ENCODE measurements at regions not wholly inside any gene's neighbourhood (a gene's known extent, or its start where the extent isn't known, plus 50 kb on each side); places are given as distances from the start of the nearest gene placed in this dataset.

DNA sequence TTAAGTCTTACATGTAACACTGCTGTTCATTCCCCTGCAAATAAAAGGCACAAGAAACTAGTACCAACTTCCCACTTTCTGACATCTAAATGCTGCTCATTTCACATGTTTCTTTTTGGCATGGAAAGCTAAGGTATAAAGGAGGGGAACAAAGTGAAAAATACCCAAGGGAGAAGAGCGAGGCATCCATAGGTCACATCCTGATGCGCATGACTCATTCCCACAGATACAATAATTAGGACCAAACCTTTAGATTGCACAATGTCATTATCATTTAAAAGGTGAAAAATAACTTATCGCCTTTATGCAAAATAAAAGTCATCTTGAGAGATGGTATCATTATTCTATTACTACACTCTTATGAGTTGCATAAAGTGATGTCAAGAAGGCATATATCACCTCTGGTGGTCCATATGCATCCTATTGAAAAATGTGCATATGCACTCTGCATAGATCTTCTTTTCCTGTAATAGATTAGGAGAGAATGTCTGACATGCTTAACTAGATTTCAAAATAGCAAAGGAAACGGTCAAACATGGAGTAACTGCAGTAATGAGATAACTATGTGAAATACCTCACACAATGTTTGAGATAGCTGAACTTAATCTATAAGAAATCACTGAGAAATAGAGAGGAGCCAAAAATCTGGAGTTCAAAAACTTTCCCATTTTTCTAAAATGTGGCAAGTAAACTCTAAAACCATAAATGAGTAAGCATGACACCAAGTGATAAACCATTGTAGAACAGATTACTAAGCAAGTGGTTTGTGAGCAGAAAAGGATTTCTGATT is 382.5 kb upstream of the TMTC1 start:
- TF ChIP-seq, protein P1, sequence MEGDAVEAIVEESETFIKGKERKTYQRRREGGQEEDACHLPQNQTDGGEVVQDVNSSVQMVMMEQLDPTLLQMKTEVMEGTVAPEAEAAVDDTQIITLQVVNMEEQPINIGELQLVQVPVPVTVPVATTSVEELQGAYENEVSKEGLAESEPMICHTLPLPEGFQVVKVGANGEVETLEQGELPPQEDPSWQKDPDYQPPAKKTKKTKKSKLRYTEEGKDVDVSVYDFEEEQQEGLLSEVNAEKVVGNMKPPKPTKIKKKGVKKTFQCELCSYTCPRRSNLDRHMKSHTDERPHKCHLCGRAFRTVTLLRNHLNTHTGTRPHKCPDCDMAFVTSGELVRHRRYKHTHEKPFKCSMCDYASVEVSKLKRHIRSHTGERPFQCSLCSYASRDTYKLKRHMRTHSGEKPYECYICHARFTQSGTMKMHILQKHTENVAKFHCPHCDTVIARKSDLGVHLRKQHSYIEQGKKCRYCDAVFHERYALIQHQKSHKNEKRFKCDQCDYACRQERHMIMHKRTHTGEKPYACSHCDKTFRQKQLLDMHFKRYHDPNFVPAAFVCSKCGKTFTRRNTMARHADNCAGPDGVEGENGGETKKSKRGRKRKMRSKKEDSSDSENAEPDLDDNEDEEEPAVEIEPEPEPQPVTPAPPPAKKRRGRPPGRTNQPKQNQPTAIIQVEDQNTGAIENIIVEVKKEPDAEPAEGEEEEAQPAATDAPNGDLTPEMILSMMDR (IDR thresholded peaks at IDR 0.05; ENCODE audit: low read depth, low read length, missing input control), result no peak
- TF ChIP-seq TAF1 (conservative IDR thresholded peaks at IDR 0.05) (no peak), RAD21 (IDR thresholded peaks at IDR 0.05) (no peak), SP1 (IDR thresholded peaks at IDR 0.05) (no peak), NR2F2 (IDR thresholded peaks at IDR 0.05) (no peak), JUND (IDR thresholded peaks at IDR 0.05) (no peak), RXRA (IDR thresholded peaks at IDR 0.05) (no peak), YY1 (IDR thresholded peaks at IDR 0.05) (no peak), HNF4A (conservative IDR thresholded peaks at IDR 0.05) (no peak)
- TF ChIP-seq, protein P2, sequence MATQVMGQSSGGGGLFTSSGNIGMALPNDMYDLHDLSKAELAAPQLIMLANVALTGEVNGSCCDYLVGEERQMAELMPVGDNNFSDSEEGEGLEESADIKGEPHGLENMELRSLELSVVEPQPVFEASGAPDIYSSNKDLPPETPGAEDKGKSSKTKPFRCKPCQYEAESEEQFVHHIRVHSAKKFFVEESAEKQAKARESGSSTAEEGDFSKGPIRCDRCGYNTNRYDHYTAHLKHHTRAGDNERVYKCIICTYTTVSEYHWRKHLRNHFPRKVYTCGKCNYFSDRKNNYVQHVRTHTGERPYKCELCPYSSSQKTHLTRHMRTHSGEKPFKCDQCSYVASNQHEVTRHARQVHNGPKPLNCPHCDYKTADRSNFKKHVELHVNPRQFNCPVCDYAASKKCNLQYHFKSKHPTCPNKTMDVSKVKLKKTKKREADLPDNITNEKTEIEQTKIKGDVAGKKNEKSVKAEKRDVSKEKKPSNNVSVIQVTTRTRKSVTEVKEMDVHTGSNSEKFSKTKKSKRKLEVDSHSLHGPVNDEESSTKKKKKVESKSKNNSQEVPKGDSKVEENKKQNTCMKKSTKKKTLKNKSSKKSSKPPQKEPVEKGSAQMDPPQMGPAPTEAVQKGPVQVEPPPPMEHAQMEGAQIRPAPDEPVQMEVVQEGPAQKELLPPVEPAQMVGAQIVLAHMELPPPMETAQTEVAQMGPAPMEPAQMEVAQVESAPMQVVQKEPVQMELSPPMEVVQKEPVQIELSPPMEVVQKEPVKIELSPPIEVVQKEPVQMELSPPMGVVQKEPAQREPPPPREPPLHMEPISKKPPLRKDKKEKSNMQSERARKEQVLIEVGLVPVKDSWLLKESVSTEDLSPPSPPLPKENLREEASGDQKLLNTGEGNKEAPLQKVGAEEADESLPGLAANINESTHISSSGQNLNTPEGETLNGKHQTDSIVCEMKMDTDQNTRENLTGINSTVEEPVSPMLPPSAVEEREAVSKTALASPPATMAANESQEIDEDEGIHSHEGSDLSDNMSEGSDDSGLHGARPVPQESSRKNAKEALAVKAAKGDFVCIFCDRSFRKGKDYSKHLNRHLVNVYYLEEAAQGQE (IDR thresholded peaks at IDR 0.05), result no peak
- TF ChIP-seq, protein P3, sequence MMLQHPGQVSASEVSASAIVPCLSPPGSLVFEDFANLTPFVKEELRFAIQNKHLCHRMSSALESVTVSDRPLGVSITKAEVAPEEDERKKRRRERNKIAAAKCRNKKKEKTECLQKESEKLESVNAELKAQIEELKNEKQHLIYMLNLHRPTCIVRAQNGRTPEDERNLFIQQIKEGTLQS (IDR thresholded peaks at IDR 0.05), result no peak
- TF ChIP-seq, protein P4, sequence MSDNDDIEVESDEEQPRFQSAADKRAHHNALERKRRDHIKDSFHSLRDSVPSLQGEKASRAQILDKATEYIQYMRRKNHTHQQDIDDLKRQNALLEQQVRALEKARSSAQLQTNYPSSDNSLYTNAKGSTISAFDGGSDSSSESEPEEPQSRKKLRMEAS (IDR thresholded peaks at IDR 0.05), result no peak
